A673 (cell line): ENCODE measurements at regions not wholly inside any gene's neighbourhood (a gene's known extent, or its start where the extent isn't known, plus 50 kb on each side); places are given as distances from the start of the nearest gene placed in this dataset.

Experiments used
- BruUV-seq: library from RNA; stranded (reverse); fragments of 400-500 nt; replicated peaks from 2 replicates; lab custom pipeline; 2021; lab: Mats Ljungman, UMichigan
- CTCF ChIA-PET: fragments of 300-600 bp; sonication (Branson Sonifier 250); formaldehyde crosslinking; loops from one replicate; lab custom pipeline; 2022; ENCODE audit warnings: antibody characterized with exemption; lab: Charles Lee
- POLR2A ChIA-PET: fragments of 300-600 bp; sonication (Branson Sonifier 250); formaldehyde crosslinking; loops from one replicate; lab custom pipeline; 2022; ENCODE audit warnings: antibody characterized with exemption; ENCODE audit not compliant: low non-redundant PET; lab: Charles Lee
- DNase-seq: peaks from one replicate; pipeline ENCODE4 v3.0.0-alpha.2; 2015; ENCODE audit warnings: low spot score
- H3K27ac ChIP-seq: fragments of 200-600 bp; sonication (generic); 2 replicates; pipeline ENCODE4 v1.5.1; 2016; ENCODE audit warnings: mixed run types, low read depth, mild to moderate bottlenecking, mixed read lengths, antibody characterized with exemption, low read length; ENCODE audit not compliant: poor library complexity, severe bottlenecking
- H3K27me3 ChIP-seq: fragments of 200-600 bp; sonication (generic); replicated peaks from 2 replicates; pipeline ENCODE4 v1.6.1; 2017; ENCODE audit warnings: mixed run types, low read depth, mild to moderate bottlenecking, mixed read lengths, antibody characterized with exemption, low read length; ENCODE audit not compliant: insufficient read depth, poor library complexity
- H3K36me3 ChIP-seq: fragments of 200-600 bp; sonication (generic); 2 replicates; pipeline ENCODE4 v1.6.1; 2016; ENCODE audit warnings: mixed run types, mild to moderate bottlenecking, mixed read lengths, antibody characterized with exemption, low read length; ENCODE audit not compliant: insufficient read depth, poor library complexity, severe bottlenecking
- H3K4me1 ChIP-seq: fragments of 200-600 bp; sonication (generic); 2 replicates; pipeline ENCODE4 v1.6.1; 2017; ENCODE audit warnings: mixed run types, mild to moderate bottlenecking, mixed read lengths, antibody characterized with exemption, low read length; ENCODE audit not compliant: insufficient read depth, poor library complexity, severe bottlenecking
- H3K4me3 ChIP-seq: fragments of 200-600 bp; sonication (generic); 2 replicates; pipeline ENCODE4 v1.5.1; 2016; ENCODE audit warnings: low read depth, mixed run types, mild to moderate bottlenecking, mixed read lengths, low read length; ENCODE audit not compliant: poor library complexity, severe bottlenecking
- H3K9me3 ChIP-seq: fragments of 200-600 bp; sonication (generic); 2 replicates; pipeline ENCODE4 v1.6.1; 2016; ENCODE audit warnings: mixed run types, low read depth, mild to moderate bottlenecking, mixed read lengths, antibody characterized with exemption, low read length; ENCODE audit not compliant: poor library complexity, severe bottlenecking
- CTCF ChIP-seq: fragments of 300-800, 200-600 bp; sonication (generic); conservative IDR thresholded peaks from 2 replicates; pipeline ENCODE4 v1.5.1; 2017; ENCODE audit warnings: low read depth, mild to moderate bottlenecking, antibody characterized with exemption, low read length, moderate library complexity, mixed read lengths
- EZH2 ChIP-seq: fragments of 200-600 bp; sonication (generic); IDR thresholded peaks from 2 replicates; pipeline ENCODE4 v1.6.1; 2017; ENCODE audit warnings: borderline replicate concordance, low read depth, mild to moderate bottlenecking, mixed read lengths, antibody characterized with exemption, low read length; ENCODE audit not compliant: poor library complexity, severe bottlenecking
- intact Hi-C: fragments of 100-400 bp; cut with micrococcal nuclease; formaldehyde crosslinking; loops from one replicate; pipeline ENCODE4 v1.10.0; 2022; ENCODE audit not compliant: unreplicated experiment

GRCh38 chr7:4338556-4338955, 343.5 kb upstream of the FOXK1 start:
- no peaks in the 10 kb centered on the region for H3K9me3 ChIP-seq
- H3K27ac ChIP-seq, result no peak overlapping the region
- H3K27me3 ChIP-seq, result no peaks in the 10 kb centered on the region
- no peak overlapping the region for H3K4me3 ChIP-seq
- POLR2A ChIA-PET, result no interaction called here
- DNase-seq, result no peak
- BruUV-seq, result no TSS peak
- TF ChIP-seq EZH2 (no peak), CTCF (no peak)
- CTCF ChIA-PET, result no interaction called here
- no peaks in the 10 kb centered on the region for H3K36me3 ChIP-seq
- no peaks in the 10 kb centered on the region for H3K4me1 ChIP-seq
- intact Hi-C loops, result no loop called here

- Histone ChIP-seq H3K9me3 (no peaks in the 10 kb centered on the region), H3K27ac (no peak overlapping the region), H3K27me3 (no peaks in the 10 kb centered on the region), H3K36me3 (no peaks in the 10 kb centered on the region), H3K4me3 (no peak overlapping the region), H3K4me1 (no peaks in the 10 kb centered on the region)
- ChIA-PET CTCF (no interaction called here), POLR2A (no interaction called here)
- intact Hi-C loops, result no loop called here
- BruUV-seq, result no TSS peak
- DNase-seq, result no peak
- no peak for TF ChIP-seq EZH2
- no peak for TF ChIP-seq CTCF
These were observed 338.5 kb upstream of the FOXK1 start for GRCh38 chr7:4343272-4344247.

- no peak for TF ChIP-seq CTCF
- no peak for TF ChIP-seq EZH2
- Histone ChIP-seq H3K4me1 (no peaks in the 10 kb centered on the region), H3K27me3 (no peaks in the 10 kb centered on the region), H3K36me3 (no peaks in the 10 kb centered on the region), H3K9me3 (no peaks in the 10 kb centered on the region), H3K4me3 (no peak overlapping the region), H3K27ac (no peak overlapping the region)
- BruUV-seq, result no TSS peak
- CTCF ChIA-PET, result no interaction called here
- POLR2A ChIA-PET, result no interaction called here
- DNase-seq, result no peak
- intact Hi-C loops, result no loop called here
These were observed 337.1 kb upstream of the FOXK1 start for GRCh38 chr7:4345004-4345403.
